Stomach (tissue), 4 donors: ENCODE measurements at regions not wholly inside any gene's neighbourhood (a gene's known extent, or its start where the extent isn't known, plus 50 kb on each side); places are given as distances from the start of the nearest gene placed in this dataset.

Experiments used
- EP300 ChIP-seq: sonication (generic); formaldehyde crosslinking; IDR thresholded peaks from one replicate; pipeline ENCODE4 v1.6.1; 2017; ENCODE audit warnings: antibody characterized with exemption
- POLR2A ChIP-seq, 4 donors: fragments of 450-650 bp; IDR thresholded peaks; one replicate each; pipeline ENCODE4 v1.6.1; 2016; ENCODE audit warnings: antibody characterized with exemption in 4 of 4, control low read depth in 2 of 4, mild to moderate bottlenecking in 1 of 4, moderate library complexity in 1 of 4
- POLR2AphosphoS5 ChIP-seq, 3 donors: sonication (generic); formaldehyde crosslinking; IDR thresholded peaks; one replicate each; pipeline ENCODE4 v1.6.1; 2016; ENCODE audit warnings: antibody characterized with exemption in 3 of 3
- TF ChIP-seq, protein P1 (sequence below), 7 experiments: fragments of 450-650 bp in 4 of 7; fragments of 200-600 bp in 3 of 7; sonication (generic) in 3 of 7; IDR thresholded peaks; one replicate each; pipeline ENCODE4 v1.5.1; 2016 to 2019; ENCODE audit warnings: antibody characterized with exemption in 7 of 7, control low read depth in 2 of 7, mild to moderate bottlenecking in 1 of 7

DNA sequence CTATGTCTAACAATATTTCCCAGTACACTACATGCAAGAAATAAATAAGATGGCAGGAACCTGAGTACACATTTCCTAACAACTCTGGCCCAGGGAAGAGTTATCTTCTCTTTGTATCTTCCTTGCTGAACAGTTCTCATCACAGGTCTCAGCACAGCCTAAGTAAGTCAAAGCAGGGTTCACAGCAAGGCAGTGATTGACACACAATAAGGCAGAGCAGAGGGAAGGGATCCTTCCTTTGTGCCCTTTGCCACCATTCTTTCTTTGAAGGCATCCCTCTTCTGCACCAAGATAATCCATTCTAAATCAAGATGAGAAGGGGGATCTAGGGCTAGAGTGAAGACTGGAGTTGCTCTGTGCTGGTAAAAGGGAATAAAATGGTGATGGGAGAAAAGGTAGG lies 73.4 kb upstream of the TRPC4 start:
- TF ChIP-seq POLR2AphosphoS5 (IDR thresholded peaks at IDR 0.05) (no peak), POLR2A (IDR thresholded peaks at IDR 0.05) (no peak), EP300 (no peak)
- TF ChIP-seq, protein P1, sequence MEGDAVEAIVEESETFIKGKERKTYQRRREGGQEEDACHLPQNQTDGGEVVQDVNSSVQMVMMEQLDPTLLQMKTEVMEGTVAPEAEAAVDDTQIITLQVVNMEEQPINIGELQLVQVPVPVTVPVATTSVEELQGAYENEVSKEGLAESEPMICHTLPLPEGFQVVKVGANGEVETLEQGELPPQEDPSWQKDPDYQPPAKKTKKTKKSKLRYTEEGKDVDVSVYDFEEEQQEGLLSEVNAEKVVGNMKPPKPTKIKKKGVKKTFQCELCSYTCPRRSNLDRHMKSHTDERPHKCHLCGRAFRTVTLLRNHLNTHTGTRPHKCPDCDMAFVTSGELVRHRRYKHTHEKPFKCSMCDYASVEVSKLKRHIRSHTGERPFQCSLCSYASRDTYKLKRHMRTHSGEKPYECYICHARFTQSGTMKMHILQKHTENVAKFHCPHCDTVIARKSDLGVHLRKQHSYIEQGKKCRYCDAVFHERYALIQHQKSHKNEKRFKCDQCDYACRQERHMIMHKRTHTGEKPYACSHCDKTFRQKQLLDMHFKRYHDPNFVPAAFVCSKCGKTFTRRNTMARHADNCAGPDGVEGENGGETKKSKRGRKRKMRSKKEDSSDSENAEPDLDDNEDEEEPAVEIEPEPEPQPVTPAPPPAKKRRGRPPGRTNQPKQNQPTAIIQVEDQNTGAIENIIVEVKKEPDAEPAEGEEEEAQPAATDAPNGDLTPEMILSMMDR (IDR thresholded peaks at IDR 0.05): no peak
